ENCODE measurements at regions not wholly inside any gene's neighbourhood (a gene's known extent, or its start where the extent isn't known, plus 50 kb on each side); places are given as distances from the start of the nearest gene placed in this dataset.

DNA sequence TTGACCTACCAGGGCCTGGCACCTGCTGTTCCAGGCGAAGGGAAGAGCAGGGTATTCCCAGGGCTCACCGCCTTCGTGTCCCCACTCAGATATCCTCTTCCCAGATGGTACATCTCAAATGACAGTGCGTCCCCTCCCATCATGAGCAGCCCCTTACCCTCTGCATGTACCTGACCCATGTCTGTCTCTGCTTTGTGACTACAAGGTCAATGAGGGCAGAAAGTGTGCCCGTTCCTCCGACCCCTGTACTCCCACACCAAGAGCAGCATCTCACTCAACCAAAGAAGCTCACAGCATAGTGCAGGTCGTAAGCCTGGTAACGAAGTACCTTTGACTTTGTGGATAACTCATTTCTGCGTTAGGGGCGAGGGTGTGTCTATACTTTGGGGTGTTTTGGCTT is 142.6 kb downstream of the KATNIP start (continued):
- TF ChIP-seq, protein P1, sequence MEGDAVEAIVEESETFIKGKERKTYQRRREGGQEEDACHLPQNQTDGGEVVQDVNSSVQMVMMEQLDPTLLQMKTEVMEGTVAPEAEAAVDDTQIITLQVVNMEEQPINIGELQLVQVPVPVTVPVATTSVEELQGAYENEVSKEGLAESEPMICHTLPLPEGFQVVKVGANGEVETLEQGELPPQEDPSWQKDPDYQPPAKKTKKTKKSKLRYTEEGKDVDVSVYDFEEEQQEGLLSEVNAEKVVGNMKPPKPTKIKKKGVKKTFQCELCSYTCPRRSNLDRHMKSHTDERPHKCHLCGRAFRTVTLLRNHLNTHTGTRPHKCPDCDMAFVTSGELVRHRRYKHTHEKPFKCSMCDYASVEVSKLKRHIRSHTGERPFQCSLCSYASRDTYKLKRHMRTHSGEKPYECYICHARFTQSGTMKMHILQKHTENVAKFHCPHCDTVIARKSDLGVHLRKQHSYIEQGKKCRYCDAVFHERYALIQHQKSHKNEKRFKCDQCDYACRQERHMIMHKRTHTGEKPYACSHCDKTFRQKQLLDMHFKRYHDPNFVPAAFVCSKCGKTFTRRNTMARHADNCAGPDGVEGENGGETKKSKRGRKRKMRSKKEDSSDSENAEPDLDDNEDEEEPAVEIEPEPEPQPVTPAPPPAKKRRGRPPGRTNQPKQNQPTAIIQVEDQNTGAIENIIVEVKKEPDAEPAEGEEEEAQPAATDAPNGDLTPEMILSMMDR (IDR thresholded peaks at IDR 0.05 in 2 of 3, conservative IDR thresholded peaks at IDR 0.05 in 1 of 3; ENCODE audit: borderline replicate concordance in 1 of 3, insufficient read depth in 1 of 3, low read depth in 2 of 3, low read length in 2 of 3): no peak
- TF ChIP-seq, protein P2, sequence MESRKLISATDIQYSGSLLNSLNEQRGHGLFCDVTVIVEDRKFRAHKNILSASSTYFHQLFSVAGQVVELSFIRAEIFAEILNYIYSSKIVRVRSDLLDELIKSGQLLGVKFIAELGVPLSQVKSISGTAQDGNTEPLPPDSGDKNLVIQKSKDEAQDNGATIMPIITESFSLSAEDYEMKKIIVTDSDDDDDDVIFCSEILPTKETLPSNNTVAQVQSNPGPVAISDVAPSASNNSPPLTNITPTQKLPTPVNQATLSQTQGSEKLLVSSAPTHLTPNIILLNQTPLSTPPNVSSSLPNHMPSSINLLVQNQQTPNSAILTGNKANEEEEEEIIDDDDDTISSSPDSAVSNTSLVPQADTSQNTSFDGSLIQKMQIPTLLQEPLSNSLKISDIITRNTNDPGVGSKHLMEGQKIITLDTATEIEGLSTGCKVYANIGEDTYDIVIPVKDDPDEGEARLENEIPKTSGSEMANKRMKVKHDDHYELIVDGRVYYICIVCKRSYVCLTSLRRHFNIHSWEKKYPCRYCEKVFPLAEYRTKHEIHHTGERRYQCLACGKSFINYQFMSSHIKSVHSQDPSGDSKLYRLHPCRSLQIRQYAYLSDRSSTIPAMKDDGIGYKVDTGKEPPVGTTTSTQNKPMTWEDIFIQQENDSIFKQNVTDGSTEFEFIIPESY (IDR thresholded peaks at IDR 0.05; ENCODE audit: extremely low read depth, insufficient replicate concordance, low read length): no peak

DNA sequence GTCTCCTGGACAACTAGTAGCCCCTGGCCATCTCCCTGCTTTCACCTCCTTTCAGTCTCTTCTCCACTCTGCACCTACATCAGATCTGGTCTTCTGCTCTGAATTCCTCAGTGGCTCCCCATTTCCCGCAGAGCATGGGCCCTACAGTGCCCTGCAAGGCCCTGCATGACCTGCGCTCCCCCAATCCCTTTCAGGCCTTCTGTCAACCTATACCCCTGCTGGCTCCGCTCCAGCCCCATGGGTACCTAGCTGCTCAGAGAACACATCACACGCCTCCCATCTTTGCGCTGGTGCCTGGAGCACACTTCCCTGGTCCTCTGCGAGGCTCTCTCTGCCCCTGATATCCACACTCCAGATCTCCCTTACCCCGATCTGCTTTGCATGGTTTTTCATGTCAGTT is 145.2 kb downstream of the KATNIP start:
- Histone ChIP-seq H3K36me3 (ENCODE audit: control insufficient read depth in 1 of 2, insufficient read depth in 2 of 2, low read length in 2 of 2) (no peaks in the 10 kb centered on the region), H3K9ac (ENCODE audit: low read length) (no peak overlapping the region), H3K27ac (ENCODE audit: low read depth, low read length) (no peak overlapping the region), H4K20me1 (ENCODE audit: insufficient read depth) (no peaks in the 10 kb centered on the region), H3K4me2 (ENCODE audit: low read length) (no peak overlapping the region), H3K4me1 (ENCODE audit: control insufficient read depth in 1 of 2, insufficient read depth in 2 of 2, low read length in 2 of 2) (no peaks in the 10 kb centered on the region), H3K9me3 (ENCODE audit: control insufficient read depth in 1 of 2, insufficient read depth in 1 of 2, low read depth in 1 of 2, low read length in 2 of 2) (no peaks in the 10 kb centered on the region), H2AFZ (ENCODE audit: low read depth, low read length, poor library complexity, severe bottlenecking) (no peak overlapping the region), H3K27me3 (ENCODE audit: insufficient read depth, low read length) (no peaks in the 10 kb centered on the region), H3K9me2 (ENCODE audit: insufficient read depth) (no peaks in the 10 kb centered on the region), H3K79me2 (ENCODE audit: insufficient read depth, low read length) (no peaks in the 10 kb centered on the region), H3K4me3 (replicated peaks in 1 of 2; ENCODE audit: low read depth in 1 of 2, low read length in 2 of 2) (no peak overlapping the region)
- intact Hi-C loops (cut with micrococcal nuclease): no loop called here
- DNase-seq (ENCODE audit: low read depth, low spot score) (no peak), ATAC-seq (no peak)
- CTCF ChIA-PET: interaction anchor here (1.3 kb wide), 1 partner anchor 172 kb away, joined by 4 read pairs; no protein-coding TSS in a partner anchor
- BruUV-seq (replicated peaks): no TSS peak
- RAD21 ChIA-PET (ENCODE audit: low non-redundant PET in 1 of 2, low total read pairs in 2 of 2, uncharacterized antibody in 2 of 2, unreplicated experiment in 2 of 2): no interaction called here
- POLR2A ChIA-PET: interaction anchor here (0.6 kb wide), 1 partner anchor 9 kb away, joined by 3 read pairs; no protein-coding TSS in a partner anchor
- TF ChIP-seq, protein P3, sequence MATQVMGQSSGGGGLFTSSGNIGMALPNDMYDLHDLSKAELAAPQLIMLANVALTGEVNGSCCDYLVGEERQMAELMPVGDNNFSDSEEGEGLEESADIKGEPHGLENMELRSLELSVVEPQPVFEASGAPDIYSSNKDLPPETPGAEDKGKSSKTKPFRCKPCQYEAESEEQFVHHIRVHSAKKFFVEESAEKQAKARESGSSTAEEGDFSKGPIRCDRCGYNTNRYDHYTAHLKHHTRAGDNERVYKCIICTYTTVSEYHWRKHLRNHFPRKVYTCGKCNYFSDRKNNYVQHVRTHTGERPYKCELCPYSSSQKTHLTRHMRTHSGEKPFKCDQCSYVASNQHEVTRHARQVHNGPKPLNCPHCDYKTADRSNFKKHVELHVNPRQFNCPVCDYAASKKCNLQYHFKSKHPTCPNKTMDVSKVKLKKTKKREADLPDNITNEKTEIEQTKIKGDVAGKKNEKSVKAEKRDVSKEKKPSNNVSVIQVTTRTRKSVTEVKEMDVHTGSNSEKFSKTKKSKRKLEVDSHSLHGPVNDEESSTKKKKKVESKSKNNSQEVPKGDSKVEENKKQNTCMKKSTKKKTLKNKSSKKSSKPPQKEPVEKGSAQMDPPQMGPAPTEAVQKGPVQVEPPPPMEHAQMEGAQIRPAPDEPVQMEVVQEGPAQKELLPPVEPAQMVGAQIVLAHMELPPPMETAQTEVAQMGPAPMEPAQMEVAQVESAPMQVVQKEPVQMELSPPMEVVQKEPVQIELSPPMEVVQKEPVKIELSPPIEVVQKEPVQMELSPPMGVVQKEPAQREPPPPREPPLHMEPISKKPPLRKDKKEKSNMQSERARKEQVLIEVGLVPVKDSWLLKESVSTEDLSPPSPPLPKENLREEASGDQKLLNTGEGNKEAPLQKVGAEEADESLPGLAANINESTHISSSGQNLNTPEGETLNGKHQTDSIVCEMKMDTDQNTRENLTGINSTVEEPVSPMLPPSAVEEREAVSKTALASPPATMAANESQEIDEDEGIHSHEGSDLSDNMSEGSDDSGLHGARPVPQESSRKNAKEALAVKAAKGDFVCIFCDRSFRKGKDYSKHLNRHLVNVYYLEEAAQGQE (IDR thresholded peaks at IDR 0.05; ENCODE audit: low read depth): no peak
- TF ChIP-seq RAD21 (IDR thresholded peaks at IDR 0.05; ENCODE audit: low read depth) (no peak), SIN3A (IDR thresholded peaks at IDR 0.05; ENCODE audit: low read depth) (no peak), EZH2phosphoT487 (IDR thresholded peaks at IDR 0.05; ENCODE audit: borderline replicate concordance) (no peak), SRF (IDR thresholded peaks at IDR 0.05; ENCODE audit: low read depth) (no peak), FOSL1 (IDR thresholded peaks at IDR 0.05; ENCODE audit: low read depth) (no peak), JUND (IDR thresholded peaks at IDR 0.05) (no peak), ELF1 (IDR thresholded peaks at IDR 0.05; ENCODE audit: borderline replicate concordance, low read depth) (no peak)
- TF ChIP-seq, protein P1 (IDR thresholded peaks at IDR 0.05 in 2 of 3, conservative IDR thresholded peaks at IDR 0.05 in 1 of 3; ENCODE audit: borderline replicate concordance in 1 of 3, insufficient read depth in 1 of 3, low read depth in 2 of 3, low read length in 2 of 3): no peak
- TF ChIP-seq, protein P4, sequence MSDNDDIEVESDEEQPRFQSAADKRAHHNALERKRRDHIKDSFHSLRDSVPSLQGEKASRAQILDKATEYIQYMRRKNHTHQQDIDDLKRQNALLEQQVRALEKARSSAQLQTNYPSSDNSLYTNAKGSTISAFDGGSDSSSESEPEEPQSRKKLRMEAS (IDR thresholded peaks at IDR 0.05): no peak
- TF ChIP-seq, protein P2 (IDR thresholded peaks at IDR 0.05; ENCODE audit: extremely low read depth, insufficient replicate concordance, low read length): no peak
